ENCODE measurements at regions not wholly inside any gene's neighbourhood (a gene's known extent, or its start where the extent isn't known, plus 50 kb on each side); places are given as distances from the start of the nearest gene placed in this dataset.

- Histone ChIP-seq H3K36me3 (ENCODE audit: insufficient read depth, low read length, poor library complexity, severe bottlenecking) (no peaks in the 10 kb centered on the region), H3K4me3 (ENCODE audit: low read depth, low read length, poor library complexity, severe bottlenecking) (no peak overlapping the region), H3K4me1 (ENCODE audit: insufficient read depth, low read length, poor library complexity, severe bottlenecking) (peaks cover 36% of the 10 kb centered on the region), H3K9me3 (ENCODE audit: low read depth, low read length, poor library complexity, severe bottlenecking) (no peaks in the 10 kb centered on the region), H3K27me3 (replicated peaks; ENCODE audit: insufficient read depth, low read depth, low read length, poor library complexity) (no peaks in the 10 kb centered on the region), H3K27ac (ENCODE audit: low read depth, low read length, poor library complexity, severe bottlenecking) (peak overlapping the region; percentile 99)
- ChIA-PET CTCF (no interaction called here), POLR2A (ENCODE audit: low non-redundant PET) (no interaction called here)
- peak; percentile 63 for DNase-seq (ENCODE audit: low spot score)
- BruUV-seq (replicated peaks): no TSS peak
- peak; percentile 48 for TF ChIP-seq CTCF (conservative IDR thresholded peaks at IDR 0.05; ENCODE audit: low read depth, low read length)
- no peak for TF ChIP-seq EZH2 (IDR thresholded peaks at IDR 0.05; ENCODE audit: borderline replicate concordance, low read depth, low read length, poor library complexity, severe bottlenecking)
- intact Hi-C loops (cut with micrococcal nuclease; ENCODE audit: unreplicated experiment): loop anchor here (5.0 kb wide), 1 partner anchor 1201 kb away; no protein-coding TSS in a partner anchor
Observed at GRCh38 chr2:145043399-145043834, 523.5 kb upstream of the ZEB2 start.

GRCh38 chr2:145041706-145042105 is 521.8 kb upstream of the ZEB2 start:
- TF ChIP-seq EZH2 (IDR thresholded peaks at IDR 0.05; ENCODE audit: borderline replicate concordance, low read depth, low read length, poor library complexity, severe bottlenecking): no peak
- Histone ChIP-seq H3K4me1 (ENCODE audit: insufficient read depth, low read length, poor library complexity, severe bottlenecking) (peaks cover 25% of the 10 kb centered on the region), H3K27me3 (replicated peaks; ENCODE audit: insufficient read depth, low read depth, low read length, poor library complexity) (no peaks in the 10 kb centered on the region), H3K36me3 (ENCODE audit: insufficient read depth, low read length, poor library complexity, severe bottlenecking) (no peaks in the 10 kb centered on the region), H3K9me3 (ENCODE audit: low read depth, low read length, poor library complexity, severe bottlenecking) (no peaks in the 10 kb centered on the region), H3K27ac (ENCODE audit: low read depth, low read length, poor library complexity, severe bottlenecking) (no peak overlapping the region), H3K4me3 (ENCODE audit: low read depth, low read length, poor library complexity, severe bottlenecking) (no peak overlapping the region)
- intact Hi-C loops (cut with micrococcal nuclease; ENCODE audit: unreplicated experiment): loop anchor here (5.0 kb wide), 1 partner anchor 1199 kb away; no protein-coding TSS in a partner anchor
- BruUV-seq (replicated peaks): no TSS peak
- ChIA-PET POLR2A (ENCODE audit: low non-redundant PET) (no interaction called here), CTCF (no interaction called here)
- DNase-seq (ENCODE audit: low spot score): no peak

GRCh38 chr2:145040433-145040832 is 520.5 kb upstream of the ZEB2 start:
- no TSS peak for BruUV-seq (replicated peaks)
- no peak overlapping the region for H3K4me3 ChIP-seq (ENCODE audit: low read depth, low read length, poor library complexity, severe bottlenecking)
- H3K9me3 ChIP-seq (ENCODE audit: low read depth, low read length, poor library complexity, severe bottlenecking): peaks cover 3% of the 10 kb centered on the region
- H3K4me1 ChIP-seq (ENCODE audit: insufficient read depth, low read length, poor library complexity, severe bottlenecking): peaks cover 16% of the 10 kb centered on the region
- no peaks in the 10 kb centered on the region for H3K27me3 ChIP-seq (replicated peaks; ENCODE audit: insufficient read depth, low read depth, low read length, poor library complexity)
- intact Hi-C loops (cut with micrococcal nuclease; ENCODE audit: unreplicated experiment): loop anchor here (5.0 kb wide), 1 partner anchor 1198 kb away; no protein-coding TSS in a partner anchor
- no peaks in the 10 kb centered on the region for H3K36me3 ChIP-seq (ENCODE audit: insufficient read depth, low read length, poor library complexity, severe bottlenecking)
- CTCF ChIA-PET: no interaction called here
- POLR2A ChIA-PET (ENCODE audit: low non-redundant PET): no interaction called here
- H3K27ac ChIP-seq (ENCODE audit: low read depth, low read length, poor library complexity, severe bottlenecking): no peak overlapping the region
- TF ChIP-seq EZH2 (IDR thresholded peaks at IDR 0.05; ENCODE audit: borderline replicate concordance, low read depth, low read length, poor library complexity, severe bottlenecking): no peak
- TF ChIP-seq CTCF (conservative IDR thresholded peaks at IDR 0.05; ENCODE audit: low read depth, low read length): no peak
- no peak for DNase-seq (ENCODE audit: low spot score)

GRCh38 chr2:145038041-145038525 is 518.2 kb upstream of the ZEB2 start:
- peaks cover 6% of the 10 kb centered on the region for H3K4me1 ChIP-seq (ENCODE audit: insufficient read depth, low read length, poor library complexity, severe bottlenecking)
- H3K4me3 ChIP-seq (ENCODE audit: low read depth, low read length, poor library complexity, severe bottlenecking): no peak overlapping the region
- BruUV-seq (replicated peaks): no TSS peak
- intact Hi-C loops (cut with micrococcal nuclease; ENCODE audit: unreplicated experiment): no loop called here
- TF ChIP-seq CTCF (conservative IDR thresholded peaks at IDR 0.05; ENCODE audit: low read depth, low read length) (no peak), EZH2 (IDR thresholded peaks at IDR 0.05; ENCODE audit: borderline replicate concordance, low read depth, low read length, poor library complexity, severe bottlenecking) (no peak)
- CTCF ChIA-PET: no interaction called here
- H3K9me3 ChIP-seq (ENCODE audit: low read depth, low read length, poor library complexity, severe bottlenecking): peaks cover 5% of the 10 kb centered on the region
- H3K36me3 ChIP-seq (ENCODE audit: insufficient read depth, low read length, poor library complexity, severe bottlenecking): no peaks in the 10 kb centered on the region
- DNase-seq (ENCODE audit: low spot score): no peak
- H3K27me3 ChIP-seq (replicated peaks; ENCODE audit: insufficient read depth, low read depth, low read length, poor library complexity): no peaks in the 10 kb centered on the region
- peak overlapping the region; percentile 3 for H3K27ac ChIP-seq (ENCODE audit: low read depth, low read length, poor library complexity, severe bottlenecking)
- POLR2A ChIA-PET (ENCODE audit: low non-redundant PET): interaction anchor here (0.6 kb wide), 1 partner anchor 15 kb away, joined by 3 read pairs; no protein-coding TSS in a partner anchor
